Caki2 (cell line): ENCODE measurements at regions not wholly inside any gene's neighbourhood (a gene's known extent, or its start where the extent isn't known, plus 50 kb on each side); places are given as distances from the start of the nearest gene placed in this dataset.

Experiments
- DNase-seq: peaks from one replicate; pipeline ENCODE4 v3.0.0-alpha.2; 2015; ENCODE audit warnings: low read depth
- in situ Hi-C: cut with HindIII; loops from 2 replicates; pipeline ENCODE4 v1.10.0; 2016; ENCODE audit warnings: low sequenced_read_pairs, low pct_unique_long_range_greater_than_20kb, mixed read lengths

- in situ Hi-C loops, result no loop called here
- DNase-seq, result no peak
These were observed 53.2 kb upstream of the PJA1 start for GRCh38 chrX:69218407-69218997.

- no peak for DNase-seq
- in situ Hi-C loops, result no loop called here
These were observed 51.7 kb upstream of the PJA1 start for GRCh38 chrX:69216911-69217310.

DNA sequence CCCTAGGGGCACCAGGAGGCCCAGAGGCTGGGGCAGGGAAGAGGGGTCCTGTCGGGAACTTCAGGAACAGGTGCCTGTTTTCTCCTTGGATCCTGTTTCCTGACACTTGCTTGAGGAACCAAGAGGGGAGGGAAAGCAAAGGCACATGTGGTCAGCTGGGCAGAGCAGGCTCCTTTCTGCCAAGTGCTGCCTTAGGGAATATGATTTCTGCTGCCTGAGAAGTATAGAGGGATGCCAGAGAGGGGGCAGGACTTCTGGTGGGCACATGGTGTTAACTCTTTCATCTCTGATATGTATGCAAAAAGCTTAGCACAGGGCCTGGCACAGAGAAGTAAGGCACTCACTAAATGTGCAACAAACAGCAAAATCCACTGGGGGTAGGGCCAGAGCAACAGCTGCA lies 51.2 kb upstream of the PJA1 start:
- in situ Hi-C loops, result no loop called here
- DNase-seq, result no peak

GRCh38 chrX:69215161-69215875 lies 50.1 kb upstream of the PJA1 start:
- DNase-seq, result no peak
- in situ Hi-C loops, result no loop called here
